Stimulated activated CD8-positive, alpha-beta memory T cell treated with anti-CD3 and anti-CD28 coated beads, Interleukin-15, amount 100 ng/mL, for 24 hours (primary cell): ENCODE measurements at regions not wholly inside any gene's neighbourhood (a gene's known extent, or its start where the extent isn't known, plus 50 kb on each side); places are given as distances from the start of the nearest gene placed in this dataset.
A peak's percentile ranks its signal among the peaks of the same experiment; 100 is the strongest.

ENCODE experiments used
- DNase-seq: peaks from one replicate; pipeline ENCODE4 v3.0.0-alpha.2; 2020; ENCODE audit warnings: low read depth

- DNase-seq = no peak
Measured at GRCh38 chr5:56346741-56347535, 113.8 kb upstream of the ANKRD55 start.

- DNase-seq = no peak
Measured at GRCh38 chr5:56346044-56346710, 113.0 kb upstream of the ANKRD55 start.

GRCh38 chr5:56345352-56345751, 112.2 kb upstream of the ANKRD55 start:
- no peak for DNase-seq

- DNase-seq = no peak
Measured at GRCh38 chr5:56344594-56344993, 111.5 kb upstream of the ANKRD55 start.

GRCh38 chr5:56343988-56344387, 110.9 kb upstream of the ANKRD55 start:
- DNase-seq = no peak

- DNase-seq = no peak
Measured at GRCh38 chr5:56342616-56343015, 109.5 kb upstream of the ANKRD55 start.

GRCh38 chr5:56340196-56340980, 107.3 kb upstream of the ANKRD55 start:
- DNase-seq = no peak

GRCh38 chr5:56339732-56340131, 106.6 kb upstream of the ANKRD55 start:
- no peak for DNase-seq

GRCh38 chr5:56337715-56338319, 104.7 kb upstream of the ANKRD55 start:
- no peak for DNase-seq

- DNase-seq = no peak
Measured at GRCh38 chr5:56335212-56335611, 102.1 kb upstream of the ANKRD55 start.

- DNase-seq = no peak
Measured at GRCh38 chr5:56330806-56331205, 97.7 kb upstream of the ANKRD55 start.

GRCh38 chr5:56330167-56330566, 97.0 kb upstream of the ANKRD55 start:
- DNase-seq = no peak

GRCh38 chr5:56329652-56330051, 96.5 kb upstream of the ANKRD55 start:
- no peak for DNase-seq

GRCh38 chr5:56328753-56329560, 95.8 kb upstream of the ANKRD55 start:
- no peak for DNase-seq

GRCh38 chr5:56327809-56328208, 94.7 kb upstream of the ANKRD55 start:
- peak; percentile 36 for DNase-seq

- DNase-seq = no peak
Measured at GRCh38 chr5:56326770-56327169, 93.6 kb upstream of the ANKRD55 start.

- DNase-seq = no peak
Measured at GRCh38 chr5:56326116-56326515, 93.0 kb upstream of the ANKRD55 start.

- DNase-seq = no peak
Measured at GRCh38 chr5:56325039-56325438, 91.9 kb upstream of the ANKRD55 start.

- no peak for DNase-seq
Measured at GRCh38 chr5:56323505-56323904, 90.4 kb upstream of the ANKRD55 start.

GRCh38 chr5:56322592-56322991, 89.5 kb upstream of the ANKRD55 start:
- no peak for DNase-seq

- no peak for DNase-seq
Measured at GRCh38 chr5:56321236-56321881, 88.2 kb upstream of the ANKRD55 start.
